ENCODE measurements at regions not wholly inside any gene's neighbourhood (a gene's known extent, or its start where the extent isn't known, plus 50 kb on each side); places are given as distances from the start of the nearest gene placed in this dataset.
"Not testable (repeated sequence)": the region's sequence is repeated elsewhere in the genome, so short reads cannot be mapped to it uniquely, and the experiment has no call there.

DNA sequence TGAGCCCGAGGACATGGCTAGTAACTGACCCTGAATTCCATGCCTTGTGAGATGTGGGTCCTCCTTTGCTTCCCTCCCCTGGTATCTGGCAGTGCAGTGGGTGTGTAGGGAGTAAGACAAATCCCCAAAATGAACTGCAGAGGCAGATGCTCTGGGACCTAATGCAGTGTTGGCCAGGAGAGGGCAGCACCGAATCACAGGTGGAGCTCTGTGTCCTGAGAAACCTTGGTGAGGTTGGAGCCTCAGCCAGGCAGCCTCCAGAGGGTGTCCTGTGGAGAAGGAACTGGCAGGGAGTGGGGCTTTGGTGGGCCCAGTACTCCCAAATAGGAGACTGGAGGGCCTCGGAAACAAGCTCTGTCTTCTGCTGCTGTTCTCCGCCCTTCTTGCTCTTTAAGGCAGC lies 209.9 kb downstream of the CCNG2 start:
- not testable (repeated sequence) for DNase-seq (ENCODE audit: low read depth in 2 of 3, low spot score in 1 of 3)

DNA sequence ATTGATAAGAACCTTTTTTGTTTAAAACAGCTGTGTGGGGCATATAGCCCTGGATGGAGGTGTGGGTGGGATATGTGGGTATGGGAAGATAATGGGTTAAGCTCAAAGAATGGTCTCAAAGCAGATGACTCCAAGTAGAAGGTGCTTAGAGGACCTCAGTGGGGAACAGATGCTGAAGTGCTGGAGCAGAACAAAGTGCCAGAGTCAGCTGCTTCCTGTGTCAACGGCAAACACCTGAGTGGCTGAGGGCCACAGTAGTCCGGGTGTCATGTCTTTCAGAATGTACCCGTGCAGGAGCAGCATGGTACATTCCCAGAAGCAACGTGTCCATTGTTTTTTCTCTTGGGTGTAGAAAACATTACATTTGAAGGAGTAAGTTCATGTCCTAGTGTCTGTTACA lies 210.6 kb downstream of the CCNG2 start:
- DNase-seq (ENCODE audit: low read depth in 2 of 3, low spot score in 1 of 3) = no peak

DNA sequence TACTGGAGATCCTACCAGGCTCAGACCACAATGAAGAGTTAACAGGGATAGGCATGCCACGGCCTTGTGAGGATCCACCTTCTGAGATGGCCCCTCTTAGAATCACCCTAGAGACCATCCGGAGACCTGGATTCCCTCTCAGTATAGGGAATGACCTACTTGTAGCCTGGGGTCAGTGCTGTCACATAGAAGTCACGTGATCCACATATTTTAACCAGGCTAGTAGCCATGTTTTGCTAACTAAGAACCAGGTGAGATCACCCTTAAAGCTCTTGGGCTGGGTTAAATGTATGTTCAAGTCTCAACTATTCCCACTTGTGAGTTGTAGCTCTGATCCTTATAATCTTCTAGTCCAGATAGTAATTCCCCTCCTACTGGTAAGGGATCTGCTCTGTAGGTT lies 215.4 kb downstream of the CCNG2 start:
- no peak for DNase-seq (ENCODE audit: low read depth in 2 of 3, low spot score in 1 of 3)

DNA sequence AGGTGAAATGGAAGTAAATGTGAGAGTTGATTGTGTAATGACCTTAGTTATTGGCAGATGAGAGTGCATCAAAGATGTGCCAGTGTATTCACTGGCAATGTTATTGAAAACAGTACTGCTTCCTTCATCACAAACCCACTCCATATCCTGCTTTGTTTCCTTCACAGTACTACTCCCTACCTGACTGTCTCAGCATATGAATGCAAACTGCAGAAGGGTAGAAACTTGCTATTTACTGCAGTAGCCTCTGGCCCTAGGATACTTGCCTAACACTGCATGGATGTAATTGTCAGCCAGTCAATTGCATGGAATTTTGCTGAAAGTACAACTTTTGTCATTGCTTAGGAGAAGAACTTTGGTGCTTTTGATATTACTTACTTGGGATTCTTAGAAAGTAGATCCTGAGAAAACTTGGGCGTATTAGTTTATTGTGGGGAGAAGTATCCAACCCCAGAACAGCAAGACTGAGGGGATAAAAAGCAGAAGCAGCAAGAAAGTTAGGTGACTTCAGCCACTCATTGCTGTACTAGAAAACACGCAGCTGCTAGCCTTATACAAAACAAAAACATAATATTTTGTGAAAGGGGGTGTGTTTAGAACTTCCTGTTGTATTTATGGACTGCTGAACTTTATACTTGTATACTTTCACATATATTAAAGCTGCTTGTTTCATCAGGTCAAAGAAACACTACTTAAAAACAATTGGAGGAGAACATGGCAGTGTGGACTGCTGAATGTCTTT lies 219.0 kb downstream of the CCNG2 start:
- no peak for DNase-seq (ENCODE audit: low read depth in 2 of 3, low spot score in 1 of 3)

DNA sequence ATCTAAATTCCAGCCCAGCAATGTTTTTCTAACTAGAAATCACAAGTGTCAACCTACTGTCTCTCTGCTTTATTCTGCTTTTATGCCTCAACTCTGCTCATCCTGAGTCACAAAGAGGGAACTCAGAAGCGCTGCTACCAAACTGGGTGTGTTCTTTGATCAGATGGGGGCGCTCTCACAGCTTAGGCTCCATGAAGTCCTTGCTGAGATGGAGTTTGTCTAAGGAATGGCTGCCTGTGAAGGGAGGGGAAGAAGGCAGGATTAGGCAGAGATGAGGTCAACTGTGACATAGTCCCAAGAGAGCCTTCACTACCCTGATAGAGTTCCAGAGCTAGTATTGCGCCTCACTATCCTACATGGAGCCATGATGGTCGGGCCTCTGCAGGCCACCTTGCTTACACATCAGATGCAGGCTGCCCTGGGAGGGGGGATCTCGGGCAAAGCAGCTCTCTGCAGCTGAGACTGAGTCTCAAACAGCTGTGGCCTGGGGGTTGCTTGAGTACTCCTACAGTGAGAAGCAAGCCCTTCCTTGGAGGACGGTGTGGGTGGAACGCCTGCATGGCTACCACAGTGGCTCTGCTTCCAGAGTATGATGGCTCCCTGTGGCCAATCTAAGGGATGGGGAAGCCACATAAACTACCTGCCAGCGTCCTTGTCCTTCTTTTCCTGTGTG lies 219.9 kb downstream of the CCNG2 start:
- no peak for DNase-seq (ENCODE audit: low read depth in 2 of 3, low spot score in 1 of 3)

DNA sequence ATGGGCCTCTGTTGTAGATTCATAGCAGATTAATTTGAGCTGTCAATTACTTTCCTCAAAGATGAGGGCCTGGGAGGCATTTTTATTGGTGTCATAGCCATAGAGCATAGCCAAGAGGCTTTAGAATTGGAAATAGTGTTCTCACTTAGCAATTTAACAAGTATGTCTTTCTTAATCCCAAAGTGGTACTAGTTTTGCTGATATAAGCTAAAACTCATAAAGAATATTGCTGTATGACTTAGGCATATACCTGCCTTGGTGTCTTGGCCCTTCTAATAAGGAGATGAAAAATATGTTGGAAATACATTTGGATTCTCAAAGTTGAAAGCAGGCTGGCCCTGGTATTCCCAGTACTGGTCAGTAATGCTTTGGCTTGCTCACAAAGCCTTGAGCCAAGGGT lies 221.5 kb upstream of the CXCL13 start:
- DNase-seq (ENCODE audit: low read depth in 2 of 3, low spot score in 1 of 3) = no peak

DNA sequence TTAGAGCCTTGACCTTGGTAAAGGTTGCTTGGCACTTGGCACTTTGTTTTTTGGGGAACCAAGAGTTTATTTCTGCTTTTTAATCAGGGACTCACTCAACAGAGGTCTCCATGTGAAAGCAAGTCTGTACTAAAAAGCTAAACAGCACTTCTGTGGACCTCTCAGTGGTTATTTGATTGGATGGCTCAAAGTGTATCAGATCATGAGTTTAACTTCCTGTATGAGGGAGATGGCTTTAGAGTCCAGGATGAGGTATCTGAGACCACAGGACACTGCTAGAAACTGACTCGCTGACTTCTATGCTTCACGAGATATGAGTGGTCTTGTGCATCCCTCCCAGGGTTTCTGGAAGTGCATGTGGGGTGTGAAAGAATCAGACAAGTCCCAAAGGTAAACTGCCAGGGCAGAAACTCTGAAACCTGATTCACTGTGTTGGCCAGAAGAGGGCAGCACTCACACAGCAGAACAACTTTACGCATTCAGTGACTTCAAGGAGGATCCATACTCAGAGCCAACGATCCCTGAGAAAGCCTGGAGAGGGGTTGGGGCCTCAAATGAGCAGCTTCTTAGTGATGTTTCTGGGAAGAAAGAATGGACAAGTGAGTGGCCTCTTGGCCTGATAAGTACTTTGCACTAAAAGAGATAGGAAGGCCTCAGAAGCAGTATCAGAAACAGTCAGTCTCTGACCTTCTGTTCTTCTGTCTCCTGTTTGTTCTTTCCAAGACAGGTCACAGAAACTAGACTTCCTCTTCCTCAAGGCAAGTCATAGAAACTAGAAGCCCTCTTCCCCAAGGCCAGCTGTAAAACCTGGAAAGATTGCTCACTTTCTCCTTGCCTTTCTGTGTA lies 220.3 kb upstream of the CXCL13 start:
- DNase-seq (ENCODE audit: low read depth in 2 of 3, low spot score in 1 of 3) = peak; percentile 35 to 50 (median 41)

DNA sequence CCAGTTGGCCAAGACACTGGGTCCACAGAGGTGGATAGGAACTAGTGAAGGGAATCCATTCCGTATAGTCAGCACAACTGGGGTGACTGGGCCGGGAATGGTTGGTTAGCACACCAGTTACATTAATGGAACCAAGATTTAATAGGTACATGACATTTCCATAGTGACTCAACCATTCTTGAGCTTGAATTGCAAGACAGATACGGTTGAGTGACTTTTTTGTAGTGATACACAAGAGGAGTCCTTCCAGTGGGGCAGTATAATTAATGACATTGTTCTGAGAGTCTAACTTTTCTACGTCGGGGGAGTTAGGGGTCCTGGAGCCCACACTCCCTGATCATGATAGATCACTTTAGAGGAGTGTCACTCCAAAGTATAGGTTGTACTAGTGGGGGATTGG lies 211.6 kb upstream of the CXCL13 start:
- no peak for DNase-seq (ENCODE audit: low read depth in 2 of 3, low spot score in 1 of 3)

DNA sequence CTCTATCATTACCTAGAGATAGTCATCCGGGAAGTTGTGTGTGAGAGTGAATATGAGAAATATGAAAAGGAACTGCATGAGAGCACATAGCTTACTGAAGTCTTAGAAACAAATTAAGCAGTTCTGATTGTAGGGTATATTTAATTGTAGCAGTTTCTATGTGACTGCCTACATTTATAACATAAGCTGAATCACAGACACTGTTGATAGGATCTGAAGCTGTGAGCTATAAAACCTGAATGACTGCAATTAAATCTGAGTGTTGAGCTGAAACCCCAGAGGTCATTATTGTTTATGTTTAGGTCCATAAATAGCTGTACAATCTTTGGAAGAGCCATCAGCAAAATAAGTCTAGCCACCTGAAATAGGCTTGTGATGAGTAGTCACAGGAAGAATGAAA lies 210.1 kb upstream of the CXCL13 start:
- no peak for DNase-seq (ENCODE audit: low read depth in 2 of 3, low spot score in 1 of 3)

DNA sequence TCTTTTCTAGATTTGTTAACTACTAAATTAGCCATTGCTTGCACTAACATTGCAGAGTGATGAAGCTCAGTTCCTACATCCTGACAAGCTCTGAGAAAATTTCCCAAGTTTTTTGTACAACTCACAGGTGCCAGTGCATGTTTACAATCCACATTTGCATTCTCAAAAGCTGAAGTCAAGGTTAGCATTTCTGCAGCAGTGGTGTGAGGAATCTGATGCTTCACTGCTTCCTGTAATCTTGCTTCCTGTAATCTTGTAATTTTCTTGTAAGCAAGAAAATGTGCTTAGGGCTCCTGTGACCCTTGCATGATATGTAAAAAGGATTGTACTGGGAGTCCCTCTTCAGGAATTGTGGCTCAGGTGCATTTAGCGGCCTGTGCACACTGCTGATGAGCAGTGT lies 207.4 kb upstream of the CXCL13 start:
- DNase-seq (ENCODE audit: low read depth in 2 of 3, low spot score in 1 of 3) = no peak

DNA sequence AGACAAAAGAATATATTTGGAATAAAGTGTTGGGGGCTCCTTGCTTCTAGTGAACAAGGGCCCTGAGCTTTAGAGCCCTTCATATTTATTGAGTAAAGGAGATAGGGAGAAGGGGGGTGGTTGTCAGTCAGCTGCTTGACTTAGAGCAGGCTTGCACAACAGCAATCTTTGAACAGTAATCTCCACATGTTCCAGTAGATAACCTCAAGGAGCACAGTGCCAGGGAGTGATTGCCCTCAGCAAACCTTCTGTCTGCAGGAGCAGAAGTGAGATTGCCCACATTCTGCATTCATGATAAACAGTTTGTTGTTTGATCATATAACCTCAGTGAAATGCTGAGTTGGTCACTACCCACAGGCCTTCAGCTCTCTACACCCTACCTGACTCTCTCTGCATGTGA lies 205.8 kb upstream of the CXCL13 start:
- DNase-seq (ENCODE audit: low read depth in 2 of 3, low spot score in 1 of 3) = no peak

DNA sequence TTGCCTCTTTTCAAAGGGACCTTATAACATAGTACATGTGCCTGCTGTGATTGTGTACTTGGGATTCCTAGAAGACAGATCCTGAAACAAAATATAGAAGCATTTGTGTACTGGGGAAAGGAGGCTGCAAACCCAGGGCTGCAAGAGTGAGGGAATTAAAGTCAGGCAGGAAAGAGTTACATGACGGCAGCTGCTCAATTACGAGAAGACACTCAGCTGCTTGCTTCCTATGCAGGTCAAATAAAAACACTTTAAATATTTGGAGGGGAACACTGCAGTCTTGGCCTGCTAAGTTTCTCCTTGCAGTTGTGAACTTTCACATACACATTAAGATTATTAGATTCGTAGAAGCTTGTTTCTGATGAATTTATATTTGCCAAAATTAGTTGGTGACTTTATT lies 191.9 kb upstream of the CXCL13 start:
- DNase-seq (ENCODE audit: low read depth in 2 of 3, low spot score in 1 of 3) = no peak

DNA sequence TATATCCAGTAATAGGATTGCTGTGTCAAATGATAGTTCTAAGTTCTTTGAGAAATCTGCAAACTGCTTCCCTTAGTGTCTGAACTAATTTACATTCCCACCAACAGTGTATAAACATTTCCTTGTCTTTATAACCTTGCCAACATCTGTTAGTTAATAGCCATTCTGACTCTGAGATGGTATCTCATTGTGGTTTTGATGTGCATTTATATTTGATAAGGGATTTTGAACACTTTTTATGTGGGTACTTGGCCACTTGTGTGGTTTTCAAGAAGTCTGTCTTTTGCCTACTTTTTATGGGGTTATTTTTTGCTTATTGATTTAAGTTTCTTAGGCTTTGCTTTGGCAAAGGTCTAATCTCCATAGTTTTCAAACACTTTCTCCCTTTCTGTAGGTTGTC lies 189.9 kb upstream of the CXCL13 start:
- no peak for DNase-seq (ENCODE audit: low read depth in 2 of 3, low spot score in 1 of 3)

DNA sequence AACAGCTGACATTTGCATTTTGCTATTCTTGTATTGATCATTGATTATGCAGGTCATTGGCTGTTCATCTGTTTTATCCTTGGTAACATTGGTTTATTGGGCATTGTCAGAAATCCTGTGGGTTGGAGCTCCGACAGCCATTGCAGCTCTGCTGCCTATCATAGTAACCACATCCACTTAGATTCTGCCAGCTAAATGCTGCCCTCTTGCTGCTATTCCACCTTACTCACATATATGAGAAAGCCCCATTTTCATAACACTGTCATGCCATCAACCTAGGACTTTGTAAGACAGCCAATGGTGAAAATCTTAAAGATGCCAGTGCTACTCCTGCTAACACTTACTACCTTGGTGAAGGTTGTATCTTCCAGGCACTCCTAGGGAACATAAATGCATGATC lies 187.3 kb upstream of the CXCL13 start:
- no peak for DNase-seq (ENCODE audit: low read depth in 2 of 3, low spot score in 1 of 3)

DNA sequence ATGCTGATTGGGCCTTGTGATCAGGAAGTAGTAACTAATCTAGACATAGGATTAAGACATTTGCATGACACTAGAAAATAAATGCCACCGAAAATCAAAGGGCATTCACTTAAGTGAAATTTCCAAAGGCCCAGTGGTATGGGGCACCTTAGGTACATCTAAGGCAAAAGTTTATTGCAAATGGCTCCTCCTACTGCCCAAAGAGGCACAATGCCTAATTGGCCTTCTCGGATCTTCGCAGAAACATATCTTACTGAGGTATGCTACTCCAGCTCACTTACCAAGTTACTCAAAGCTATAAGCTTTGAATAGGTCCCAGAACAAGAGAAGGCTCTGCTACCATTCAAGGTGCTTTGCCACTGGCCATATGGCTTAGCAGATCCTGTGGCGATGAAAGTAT lies 174.8 kb upstream of the CXCL13 start:
- no peak for DNase-seq (ENCODE audit: low read depth in 2 of 3, low spot score in 1 of 3)

DNA sequence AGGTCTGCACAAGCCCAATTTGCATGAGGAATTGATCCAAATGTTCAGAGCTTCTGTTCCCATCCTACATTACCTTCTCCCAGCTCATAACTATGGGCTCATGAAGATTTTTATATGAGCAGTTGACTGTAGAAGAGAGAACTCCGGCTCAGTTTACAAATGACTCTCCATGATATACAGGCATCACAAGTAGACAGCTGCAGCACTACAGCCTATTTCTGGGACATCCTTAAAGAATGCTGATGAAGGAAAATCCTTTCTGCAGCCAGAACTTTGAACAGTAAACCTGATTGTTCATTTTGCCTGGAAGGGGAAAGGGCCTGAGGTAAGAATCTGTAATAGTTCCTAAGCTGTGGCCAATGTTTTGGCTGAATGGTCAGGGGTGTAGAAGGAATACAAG lies 174.1 kb upstream of the CXCL13 start:
- DNase-seq (ENCODE audit: low read depth in 2 of 3, low spot score in 1 of 3) = no peak

DNA sequence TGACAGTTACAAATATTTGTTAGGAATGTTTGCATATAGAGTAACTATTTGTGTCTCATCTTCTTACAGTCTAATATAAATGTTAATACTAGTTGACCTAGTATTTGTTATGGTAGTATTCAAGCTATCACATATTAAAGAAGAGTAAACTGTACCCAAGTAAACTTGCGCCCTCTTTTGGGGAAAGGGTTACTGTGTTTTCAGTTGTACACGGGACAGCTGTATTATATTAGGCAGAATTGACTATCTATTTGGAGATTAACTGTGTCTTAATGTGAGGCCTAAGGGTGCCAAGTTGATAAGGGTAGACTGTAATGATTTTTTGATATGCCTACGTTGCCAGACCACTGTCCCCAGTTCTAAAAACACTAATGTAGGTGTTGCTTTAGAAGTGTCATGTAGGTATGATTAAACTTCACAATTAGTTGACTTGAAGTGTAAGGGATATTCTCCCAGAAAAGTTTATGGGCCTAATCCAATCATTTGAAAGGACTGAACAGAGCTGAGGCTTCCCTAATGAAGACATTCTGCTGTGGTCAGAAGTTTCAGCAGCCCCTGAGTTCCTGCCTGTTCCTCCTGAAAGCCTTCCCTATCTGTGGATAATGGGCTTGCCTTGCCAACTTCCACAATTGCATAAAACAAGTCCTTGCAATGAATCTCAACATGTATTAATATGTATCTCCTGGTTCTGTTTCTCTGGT lies 172.8 kb upstream of the CXCL13 start:
- no peak for DNase-seq (ENCODE audit: low read depth in 2 of 3, low spot score in 1 of 3)

DNA sequence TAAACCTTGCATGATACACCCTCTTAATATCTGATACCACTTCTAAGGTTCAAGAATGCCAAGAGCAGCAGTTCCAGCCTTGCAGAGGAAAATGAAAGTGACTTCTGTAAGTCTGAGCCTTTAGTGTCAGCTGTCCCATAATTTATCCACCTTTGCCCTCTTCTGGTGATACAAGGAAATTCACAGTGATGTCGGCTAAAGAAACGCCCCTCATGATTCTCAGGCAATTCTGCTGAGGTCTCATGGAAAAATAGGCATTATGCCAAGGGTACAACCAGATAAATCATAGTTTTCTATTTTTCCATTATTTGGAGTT lies 172.2 kb upstream of the CXCL13 start:
- DNase-seq (ENCODE audit: low read depth in 2 of 3, low spot score in 1 of 3) = peak in 1 of 3 donors; percentile 38

DNA sequence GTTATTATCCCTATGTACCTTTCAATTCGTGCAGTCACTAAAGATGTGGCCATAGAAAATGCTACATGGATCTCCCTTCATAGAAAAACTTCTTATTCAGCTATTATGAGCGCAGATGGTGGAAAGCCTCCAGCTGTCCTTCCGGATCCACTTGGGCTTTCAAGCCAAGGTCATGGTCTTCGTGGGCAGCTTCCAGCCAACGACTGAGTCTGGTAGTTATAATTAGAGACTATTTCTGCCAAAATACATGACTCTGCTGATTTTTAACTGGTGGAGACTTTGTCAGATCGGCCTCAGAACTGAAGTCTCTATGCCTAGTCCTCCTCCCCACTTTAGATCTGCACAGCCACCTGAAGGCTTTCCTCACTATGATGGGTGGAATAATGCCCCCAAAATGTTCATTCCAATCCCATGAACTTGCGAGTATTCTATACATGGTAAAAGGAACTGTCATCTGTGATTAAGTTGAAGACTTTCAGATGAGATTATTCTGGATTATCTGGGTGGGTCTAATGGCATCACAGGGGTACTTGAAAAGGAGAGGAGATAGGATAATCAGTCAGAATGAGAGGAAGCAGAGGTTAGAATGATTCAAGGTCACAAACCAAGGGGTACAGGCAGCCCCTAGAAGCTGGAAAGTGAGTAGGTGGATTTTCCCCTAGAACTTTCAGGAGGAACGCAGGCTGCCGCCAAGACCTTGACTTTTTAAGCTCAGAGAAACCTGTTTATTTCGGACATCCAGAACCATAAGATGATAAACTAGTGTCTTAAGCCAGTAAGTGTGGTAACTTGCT lies 171.1 kb upstream of the CXCL13 start:
- no peak for DNase-seq (ENCODE audit: low read depth in 2 of 3, low spot score in 1 of 3)

DNA sequence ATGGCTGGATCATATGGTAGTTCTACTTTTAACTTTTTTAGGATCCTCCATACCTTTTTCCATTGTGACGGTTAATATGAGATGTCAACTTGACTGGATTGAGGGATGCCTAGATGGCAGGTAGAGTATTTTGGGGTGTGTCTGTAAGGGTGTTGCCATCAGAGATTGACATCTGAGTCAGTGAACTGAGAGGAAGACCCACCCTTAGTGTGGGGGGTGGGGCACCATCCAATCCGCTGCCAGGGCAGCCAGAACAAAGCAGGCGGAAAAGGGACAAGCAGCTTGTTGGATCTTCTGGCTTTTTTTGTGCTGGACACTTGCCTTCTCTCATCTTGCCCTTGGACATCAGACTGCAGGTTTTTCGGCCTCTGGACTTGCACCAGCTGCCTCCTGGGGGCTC lies 168.5 kb upstream of the CXCL13 start:
- no peak for DNase-seq (ENCODE audit: low read depth in 2 of 3, low spot score in 1 of 3)

DNA sequence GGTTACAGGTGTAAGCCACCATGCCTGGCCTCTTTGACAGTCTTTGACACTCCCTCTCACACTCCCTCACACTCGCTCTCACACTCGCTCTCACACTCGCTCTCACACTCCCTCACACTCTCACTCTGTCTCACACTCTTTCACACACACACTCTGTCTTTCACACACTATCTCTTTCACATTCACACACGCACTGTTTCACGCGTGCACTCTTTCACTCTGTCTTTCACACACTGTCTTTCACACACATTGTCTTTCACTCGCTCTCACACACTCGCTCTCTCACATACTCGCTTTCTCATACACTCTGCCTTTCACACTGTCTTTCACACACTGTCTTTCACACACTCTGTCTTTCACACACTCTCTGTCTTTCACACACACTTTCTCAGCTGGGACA lies 167.1 kb upstream of the CXCL13 start:
- DNase-seq (ENCODE audit: low read depth in 2 of 3, low spot score in 1 of 3) = no peak
